Caki2 (cell line): ENCODE measurements at regions not wholly inside any gene's neighbourhood (a gene's known extent, or its start where the extent isn't known, plus 50 kb on each side); places are given as distances from the start of the nearest gene placed in this dataset.
A peak's percentile ranks its signal among the peaks of the same experiment; 100 is the strongest.

ENCODE experiments used
- DNase-seq: peaks from one replicate; pipeline ENCODE4 v3.0.0-alpha.2; 2015; ENCODE audit warnings: low read depth
- in situ Hi-C: cut with HindIII; loops from 2 replicates; pipeline ENCODE4 v1.10.0; 2016; ENCODE audit warnings: low sequenced_read_pairs, low pct_unique_long_range_greater_than_20kb, mixed read lengths

DNA sequence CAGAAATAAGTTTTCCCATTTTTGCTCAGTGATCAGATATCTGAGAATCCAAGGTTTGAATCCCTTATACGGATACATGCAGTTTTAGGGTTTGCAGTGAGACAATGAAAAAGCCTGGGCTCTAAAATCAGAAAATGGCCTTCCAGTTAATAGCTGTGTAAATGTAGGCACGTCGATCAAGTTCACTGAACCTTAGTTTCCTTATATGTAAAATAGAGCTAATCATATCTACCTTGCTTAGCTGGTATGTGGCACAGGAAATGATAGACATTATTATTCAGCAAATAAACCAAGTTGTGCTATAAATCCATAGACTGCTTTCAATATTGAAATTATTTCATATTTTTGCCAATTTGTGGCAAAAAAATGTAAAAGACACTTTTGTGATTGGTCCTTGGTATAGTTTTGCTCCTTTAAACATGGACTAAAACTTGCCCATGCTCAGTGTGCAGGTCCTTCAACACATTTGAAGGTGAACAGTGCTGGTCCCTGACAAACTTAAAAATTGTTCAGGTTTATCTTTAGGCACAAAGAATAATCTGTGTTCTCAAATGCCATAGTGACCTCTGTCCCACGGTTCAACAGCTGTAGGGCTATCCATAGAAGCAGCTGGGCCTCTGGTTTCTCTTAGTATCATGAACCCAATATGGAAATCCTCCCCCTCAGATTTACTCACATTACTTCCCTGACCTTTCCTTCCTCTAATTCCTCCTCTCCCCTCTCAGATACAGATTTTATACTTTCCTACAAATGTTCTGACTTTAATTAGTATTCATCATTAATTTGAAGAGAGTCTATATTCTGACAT, 51.0 kb downstream of the CCDC54 start:
- in situ Hi-C loops, result no loop called here
- DNase-seq, result no peak

DNA sequence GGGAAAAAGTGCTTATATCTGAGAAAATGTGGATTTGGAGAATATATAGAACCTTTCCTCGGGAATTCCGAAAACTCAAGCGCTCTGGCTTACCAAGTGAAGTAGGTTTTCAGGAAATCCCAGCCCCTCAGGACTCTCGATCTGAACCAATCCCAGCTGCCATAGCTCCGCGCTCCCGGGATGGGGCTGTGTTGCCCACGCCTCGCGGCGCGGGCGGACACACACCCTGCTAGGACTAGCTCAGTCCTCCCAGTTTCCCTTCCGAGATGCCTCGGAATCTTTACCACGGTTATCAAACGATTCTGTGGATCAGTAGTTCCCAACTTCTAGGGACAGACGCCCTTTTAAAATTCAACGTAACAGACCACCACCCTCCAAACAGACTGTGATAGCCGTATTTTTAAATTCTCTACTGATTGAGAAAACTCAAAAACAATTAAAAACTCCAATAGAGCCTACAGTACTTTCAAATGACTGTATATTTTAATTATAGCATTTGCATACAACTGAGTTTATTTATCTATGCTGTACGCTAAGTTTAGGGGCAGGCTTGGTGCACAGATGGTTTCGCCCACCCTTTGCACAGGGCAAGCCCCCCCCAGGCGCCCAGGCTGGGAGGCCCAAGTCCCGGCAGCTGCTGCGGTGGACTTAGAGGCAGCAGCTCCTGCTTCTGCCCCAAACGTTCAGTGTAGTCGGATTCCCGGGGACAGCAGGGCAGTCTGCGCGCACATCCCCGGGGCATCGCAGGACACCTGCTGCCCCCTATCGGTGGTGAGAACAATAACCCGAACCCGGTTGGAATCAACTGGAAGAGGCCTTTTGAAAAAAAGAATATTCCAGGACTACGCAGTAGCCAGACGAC, 52.3 kb downstream of the CCDC54 start:
- in situ Hi-C loops, result no loop called here
- peak; percentile 50 for DNase-seq

DNA sequence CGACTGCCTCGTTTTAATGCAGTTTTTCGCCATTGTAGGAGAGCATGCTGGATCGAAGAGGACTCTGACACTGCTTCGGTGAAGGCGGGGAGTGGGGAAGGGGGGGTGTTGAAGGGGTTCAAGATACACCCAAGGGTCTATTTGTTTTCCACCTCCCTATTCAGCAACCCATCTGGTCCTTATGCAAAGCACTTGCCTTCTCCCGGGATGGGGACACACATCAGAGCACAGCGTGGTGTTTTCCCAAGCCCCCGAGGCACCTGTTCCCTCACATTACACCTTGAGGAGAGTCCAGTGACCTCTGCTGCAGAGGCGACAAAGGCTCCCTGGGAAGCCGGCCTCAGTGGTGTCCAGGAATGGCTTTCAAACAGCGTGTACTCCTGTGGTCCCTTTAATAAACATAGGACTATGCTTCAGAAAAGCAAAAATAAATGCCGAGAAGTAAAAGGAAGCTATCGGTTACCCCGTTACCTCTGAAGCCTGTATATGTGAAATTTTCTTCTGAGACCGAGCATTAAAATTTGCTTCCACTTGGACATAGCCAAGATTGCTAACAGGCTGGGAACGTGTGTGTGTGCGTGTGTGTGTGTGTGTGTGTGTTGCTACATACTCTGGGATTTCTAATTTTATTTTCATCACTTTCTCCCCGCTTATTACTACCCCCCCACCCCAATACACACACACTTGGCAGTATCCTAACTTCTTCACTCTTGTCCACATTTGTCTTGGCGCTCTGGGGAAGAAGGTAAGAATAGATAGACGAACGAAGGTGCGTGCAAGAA, 53.2 kb downstream of the CCDC54 start:
- in situ Hi-C loops, result no loop called here
- DNase-seq, result no peak

DNA sequence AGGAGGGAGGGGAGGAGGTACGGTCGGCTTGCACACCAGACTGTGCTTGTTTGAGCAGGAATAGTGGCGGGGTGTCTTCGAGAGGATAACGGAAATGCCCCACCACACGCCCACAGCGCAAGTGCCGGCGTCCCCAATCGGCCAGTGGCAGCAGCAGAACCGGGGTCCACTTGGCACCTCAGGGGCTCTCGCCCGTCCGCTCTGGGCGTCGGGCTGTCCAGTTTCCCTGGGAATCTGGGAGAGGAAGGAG, 53.7 kb downstream of the CCDC54 start:
- in situ Hi-C loops, result no loop called here
- peak; percentile 65 for DNase-seq

DNA sequence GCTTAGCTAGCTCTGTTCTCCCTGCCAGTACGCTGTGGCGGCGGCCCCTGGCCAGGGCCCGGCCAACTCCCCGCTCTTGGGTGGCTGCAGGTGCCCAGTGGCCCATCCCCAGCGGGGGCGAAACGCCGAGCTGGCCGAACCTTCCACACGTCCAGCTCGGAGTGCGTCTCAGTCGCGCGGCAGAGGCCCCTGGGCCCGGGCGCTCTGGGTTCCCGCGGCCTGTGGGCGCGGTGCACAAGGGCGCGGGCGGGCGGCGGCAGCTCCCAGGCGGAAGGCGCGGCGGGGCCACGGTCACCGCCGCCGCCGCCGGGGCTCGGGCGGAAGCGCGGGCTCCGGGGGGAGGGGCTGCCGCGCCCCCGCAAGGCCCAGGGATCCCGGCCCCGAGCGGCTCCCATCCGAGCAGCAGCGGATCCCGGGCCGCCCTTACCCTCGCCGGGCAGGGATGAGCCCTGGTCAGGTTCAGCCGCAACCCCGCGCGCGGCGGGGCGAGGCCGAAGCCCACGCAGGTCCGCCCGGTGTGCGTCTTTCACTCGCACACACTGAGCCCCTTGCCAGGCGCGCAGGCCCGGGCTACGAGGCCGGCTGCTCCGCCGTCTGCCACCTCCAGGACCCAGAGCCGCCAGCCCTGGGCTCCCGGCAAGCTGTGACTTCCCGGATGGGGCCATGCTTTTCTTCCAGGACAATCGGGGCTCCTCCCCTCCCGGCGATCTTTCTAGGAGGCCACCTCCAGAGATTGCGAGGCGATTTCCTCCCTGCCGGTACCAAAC, 54.2 kb downstream of the CCDC54 start:
- in situ Hi-C loops, result no loop called here
- DNase-seq, result peak; percentile 76

DNA sequence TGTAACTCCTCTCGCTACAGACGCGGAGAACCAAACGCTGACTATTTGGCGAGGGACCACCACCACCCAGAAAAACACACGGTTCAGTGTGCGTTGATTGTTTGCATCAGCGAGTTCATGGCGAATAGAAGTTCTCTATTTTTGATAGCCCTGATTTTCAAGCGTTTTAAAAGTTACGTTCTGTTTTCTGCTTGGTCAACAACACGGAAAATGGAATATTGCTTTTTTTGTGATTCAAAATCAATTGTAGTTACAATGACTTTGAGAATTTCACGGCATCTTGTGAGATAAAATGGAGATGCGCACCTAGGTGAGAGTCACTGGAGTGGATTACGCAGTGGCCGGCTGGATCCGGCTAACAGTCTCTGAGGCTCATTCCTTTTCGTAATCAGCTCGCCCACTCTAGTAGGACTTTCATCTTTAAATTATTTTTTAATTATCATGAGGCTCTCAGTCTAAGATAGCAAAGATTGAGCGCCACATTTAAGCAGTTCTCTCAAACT, 54.8 kb downstream of the CCDC54 start:
- no peak for DNase-seq
- in situ Hi-C loops, result no loop called here

DNA sequence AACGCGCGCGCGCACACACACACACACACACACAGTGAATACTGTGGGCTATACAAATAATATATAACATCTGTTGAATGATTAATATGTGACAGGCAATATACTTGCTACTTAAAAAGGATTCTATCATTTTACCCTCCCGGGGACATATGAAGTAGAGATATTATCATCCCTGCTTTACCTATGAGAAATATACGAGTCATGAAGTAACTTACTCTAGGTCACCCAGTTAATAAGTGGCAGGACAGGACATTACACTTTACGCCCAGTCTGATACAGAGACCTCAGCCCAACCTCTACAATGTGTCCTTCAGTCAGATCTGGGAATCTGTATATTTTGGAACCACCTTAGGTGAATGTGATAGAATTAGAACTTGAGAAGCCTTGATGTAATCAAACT, 55.4 kb downstream of the CCDC54 start:
- in situ Hi-C loops, result no loop called here
- no peak for DNase-seq

DNA sequence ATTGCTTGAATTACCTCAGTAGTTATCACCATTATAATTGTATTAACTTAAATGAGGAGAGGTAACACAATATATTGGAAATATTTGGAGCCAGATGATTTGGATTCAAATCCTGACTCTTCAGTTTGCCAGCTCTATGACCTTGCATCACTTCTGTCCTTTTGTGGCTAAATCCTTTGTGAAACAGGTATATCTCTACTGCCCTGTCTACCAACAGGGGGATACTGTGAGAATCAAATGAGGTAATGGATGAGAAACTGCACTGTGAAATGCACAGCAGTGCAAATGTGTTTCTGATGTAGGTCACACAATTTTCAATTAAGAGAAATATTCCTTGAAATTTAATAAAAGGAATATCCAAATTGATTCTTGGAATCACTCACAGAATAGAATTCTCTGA, 58.8 kb downstream of the CCDC54 start:
- DNase-seq, result no peak
- in situ Hi-C loops, result no loop called here

DNA sequence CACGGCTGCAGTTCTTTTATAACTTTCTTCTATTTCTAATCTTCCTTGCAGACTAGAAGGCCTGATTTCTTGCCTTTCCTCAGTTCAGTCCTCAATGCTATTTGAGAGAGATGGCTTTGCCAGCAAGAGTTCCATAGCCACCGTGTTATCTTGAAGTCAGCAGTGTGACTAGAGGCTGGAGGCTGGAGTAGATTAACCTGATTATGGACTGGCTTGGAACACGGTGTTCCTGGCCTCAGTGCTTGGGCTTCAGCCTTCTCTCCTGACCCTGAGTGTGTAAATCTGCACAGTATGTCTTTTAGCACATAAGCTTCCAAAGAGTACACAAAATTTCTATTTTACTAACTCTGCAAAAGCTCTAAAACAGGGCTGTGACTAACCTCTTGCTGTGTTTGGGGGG, 61.4 kb downstream of the CCDC54 start:
- in situ Hi-C loops, result no loop called here

DNA sequence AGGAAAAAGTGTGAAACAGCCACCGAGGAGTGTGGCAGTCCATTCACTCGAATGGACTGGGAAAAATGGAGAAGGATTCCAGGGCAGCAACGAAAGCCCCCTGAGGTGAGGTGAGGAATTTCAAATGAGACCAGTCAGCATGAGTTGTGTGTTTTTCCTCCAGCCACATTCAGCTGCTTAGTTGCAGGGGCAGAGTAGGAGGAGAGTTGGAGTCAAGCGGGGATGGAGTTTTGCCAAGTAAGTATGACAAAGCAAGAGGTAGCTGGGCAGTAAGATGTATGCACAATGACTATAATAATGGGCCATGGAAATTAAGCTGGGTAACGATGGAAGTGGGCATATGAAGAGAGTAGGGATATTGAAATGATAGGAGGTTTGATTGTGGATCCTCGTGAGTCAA, 64.4 kb downstream of the CCDC54 start:
- DNase-seq, result peak; percentile 53
- in situ Hi-C loops, result no loop called here

More for the DNA sequence above, 61.4 kb downstream of the CCDC54 start:
- DNase-seq, result no peak

DNA sequence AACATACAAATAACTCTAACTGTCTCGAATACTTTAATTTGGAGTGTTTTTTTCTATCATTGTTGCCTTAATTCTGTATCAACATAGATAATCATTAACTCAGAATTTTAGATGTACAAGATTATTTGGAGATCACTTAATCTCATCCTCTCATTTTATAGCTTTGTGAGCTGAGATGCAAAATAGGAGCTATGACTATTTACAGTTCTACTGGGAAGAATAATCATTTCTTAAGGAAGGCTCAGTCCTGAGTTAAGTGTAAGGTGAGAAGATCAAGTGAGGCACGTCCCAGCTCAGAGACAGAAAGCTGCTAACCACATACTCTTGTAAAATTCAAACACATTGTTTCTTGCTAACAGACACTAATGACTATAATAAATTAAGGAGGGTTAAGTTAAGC, 66.2 kb downstream of the CCDC54 start:
- in situ Hi-C loops, result no loop called here
- no peak for DNase-seq

DNA sequence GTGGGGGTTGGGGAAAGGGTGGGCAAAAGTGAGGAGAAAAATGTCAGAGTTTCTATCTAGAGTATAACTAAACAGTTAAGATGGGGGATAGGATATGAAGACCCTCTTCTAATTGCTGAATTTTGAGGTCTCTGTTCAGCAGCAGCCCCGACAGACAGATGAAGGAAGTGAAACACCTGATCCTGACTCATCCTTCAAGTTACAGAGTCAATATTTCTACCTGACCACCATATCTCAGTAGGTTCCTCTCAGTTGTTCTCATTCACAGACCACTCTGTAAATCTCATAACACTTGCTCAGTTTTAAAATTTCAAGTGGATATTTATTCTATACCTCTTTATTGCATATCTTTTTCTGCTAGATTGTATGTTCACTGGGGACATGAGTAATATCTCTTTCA, 69.5 kb downstream of the CCDC54 start:
- no peak for DNase-seq
- in situ Hi-C loops, result no loop called here

DNA sequence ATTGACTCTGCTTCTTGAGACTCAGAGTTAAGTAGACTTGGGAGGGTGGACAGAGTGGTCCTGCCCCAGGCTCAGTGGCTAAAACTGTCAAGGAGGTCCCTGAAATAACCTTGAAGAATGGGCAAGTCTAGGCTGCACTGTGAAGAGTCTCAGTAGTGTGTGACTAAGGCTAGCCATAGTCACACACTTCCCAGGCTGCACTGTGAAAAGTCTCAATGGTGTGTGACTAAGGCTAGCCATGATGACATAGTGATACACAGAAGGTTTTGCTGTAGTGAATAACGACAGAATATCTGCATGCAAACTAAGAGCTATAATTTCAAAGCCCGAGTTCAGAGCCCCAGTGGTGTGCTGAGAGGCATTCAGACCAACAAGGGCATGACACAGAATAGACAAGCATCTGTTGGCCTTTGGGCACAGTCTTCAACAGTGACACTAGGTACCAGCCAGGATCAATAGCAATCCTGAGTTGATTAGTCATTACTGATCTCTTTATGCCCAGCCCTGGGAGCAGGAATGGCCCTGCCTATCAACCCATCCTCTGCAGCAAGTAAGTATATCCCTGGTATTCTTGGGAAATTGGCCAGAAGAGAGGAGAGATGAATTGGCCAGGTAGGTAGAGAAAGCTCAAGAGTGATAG, 72.4 kb upstream of the BBX start:
- DNase-seq, result no peak
- in situ Hi-C loops, result no loop called here

DNA sequence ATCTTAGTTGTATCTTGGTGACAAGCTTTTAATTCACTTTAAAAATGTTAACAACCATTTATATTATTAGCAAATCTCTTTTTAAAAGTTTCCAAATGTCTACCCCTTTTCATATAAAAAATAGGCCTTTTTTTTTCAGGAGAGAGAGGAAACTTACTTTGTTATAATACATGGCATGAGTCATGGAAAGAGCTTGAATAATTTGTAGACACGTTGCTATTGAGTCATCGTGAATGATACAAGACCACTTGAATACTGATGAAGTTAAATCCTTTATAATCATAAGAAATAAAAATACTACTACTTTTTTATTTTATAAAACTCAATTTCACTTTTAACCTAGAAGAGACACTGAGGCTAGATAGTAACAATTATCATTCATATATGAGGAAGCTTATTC, 70.3 kb upstream of the BBX start:
- no peak for DNase-seq

DNA sequence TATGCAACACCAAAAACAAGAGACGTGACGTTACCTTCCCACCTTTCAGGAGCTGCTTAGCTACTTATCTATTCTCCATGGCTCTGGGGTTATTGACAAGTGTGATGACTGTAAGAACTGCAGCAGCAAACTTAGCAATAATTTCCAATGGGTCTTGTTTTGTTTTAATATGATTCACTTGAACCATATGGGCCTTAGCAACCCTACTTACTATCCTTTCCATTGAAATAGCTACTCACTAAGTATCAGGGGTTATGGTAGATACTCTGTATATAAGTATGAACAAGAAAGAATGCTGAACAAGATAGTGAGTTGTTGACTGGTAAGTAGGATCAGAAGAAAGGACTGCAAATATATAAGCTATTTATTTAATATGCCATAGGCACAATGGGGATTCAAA, 69.3 kb upstream of the BBX start:
- in situ Hi-C loops, result no loop called here
- no peak for DNase-seq

More for the DNA sequence above, 70.3 kb upstream of the BBX start:
- in situ Hi-C loops, result no loop called here

DNA sequence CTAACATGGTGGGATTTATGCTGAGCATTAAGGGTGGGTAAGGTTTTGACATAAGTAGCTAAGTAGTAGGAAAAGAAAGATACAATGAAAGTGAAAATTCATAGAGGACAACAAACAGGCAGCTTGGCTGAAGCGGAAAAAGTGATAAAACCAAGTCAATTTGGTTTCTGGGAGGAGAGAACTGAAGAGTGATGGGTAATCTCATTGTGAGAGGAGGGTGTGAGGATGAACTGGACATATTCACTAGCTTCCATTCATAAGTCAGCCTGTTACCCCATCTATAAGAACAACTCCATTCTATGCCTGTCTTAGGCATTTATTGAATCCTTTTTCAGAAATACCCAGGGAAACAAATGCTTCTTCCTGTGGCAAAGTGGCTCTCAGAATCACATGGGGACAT, 67.1 kb upstream of the BBX start:
- DNase-seq, result no peak
- in situ Hi-C loops, result no loop called here

DNA sequence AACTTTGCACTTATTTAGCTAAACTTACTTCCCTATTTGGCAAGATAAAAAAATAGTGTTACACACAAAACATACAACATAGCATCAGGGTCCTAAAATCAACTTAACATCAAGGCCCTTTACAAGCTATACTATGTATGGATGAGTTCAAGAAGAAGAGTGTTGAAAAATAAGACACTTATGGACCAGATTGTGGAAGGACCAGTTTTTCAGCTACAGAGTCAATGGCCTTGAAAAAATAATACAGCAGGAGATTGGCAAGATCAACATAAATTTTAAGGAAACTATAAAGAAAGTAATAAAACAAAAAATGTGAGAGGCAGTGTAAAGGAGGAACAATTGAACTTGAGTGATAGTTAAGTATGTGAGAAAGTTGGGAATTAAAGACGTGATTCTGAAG, 66.3 kb upstream of the BBX start:
- in situ Hi-C loops, result no loop called here
- no peak for DNase-seq

DNA sequence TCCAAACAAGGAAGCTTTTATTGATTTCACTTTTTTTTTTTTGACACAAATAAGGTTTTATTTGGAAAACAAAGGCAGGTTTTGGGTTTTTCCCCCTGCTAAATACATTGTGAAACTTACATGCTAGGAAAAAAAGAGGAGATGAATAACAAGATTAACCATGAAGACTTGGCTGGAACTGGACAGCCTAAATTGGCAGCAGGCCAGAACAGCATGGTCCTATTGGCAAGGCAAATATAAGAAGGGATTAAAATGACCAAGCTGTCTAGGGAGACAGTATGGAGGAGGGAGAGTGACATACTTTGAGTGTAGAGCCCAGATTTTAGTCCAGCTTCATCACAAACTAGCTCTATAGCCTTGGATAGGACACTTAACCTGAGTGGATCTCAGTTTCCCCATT, 63.9 kb upstream of the BBX start:
- in situ Hi-C loops, result no loop called here
- DNase-seq, result no peak
